ENCODE measurements at regions not wholly inside any gene's neighbourhood (a gene's known extent, or its start where the extent isn't known, plus 50 kb on each side); places are given as distances from the start of the nearest gene placed in this dataset.

DNA sequence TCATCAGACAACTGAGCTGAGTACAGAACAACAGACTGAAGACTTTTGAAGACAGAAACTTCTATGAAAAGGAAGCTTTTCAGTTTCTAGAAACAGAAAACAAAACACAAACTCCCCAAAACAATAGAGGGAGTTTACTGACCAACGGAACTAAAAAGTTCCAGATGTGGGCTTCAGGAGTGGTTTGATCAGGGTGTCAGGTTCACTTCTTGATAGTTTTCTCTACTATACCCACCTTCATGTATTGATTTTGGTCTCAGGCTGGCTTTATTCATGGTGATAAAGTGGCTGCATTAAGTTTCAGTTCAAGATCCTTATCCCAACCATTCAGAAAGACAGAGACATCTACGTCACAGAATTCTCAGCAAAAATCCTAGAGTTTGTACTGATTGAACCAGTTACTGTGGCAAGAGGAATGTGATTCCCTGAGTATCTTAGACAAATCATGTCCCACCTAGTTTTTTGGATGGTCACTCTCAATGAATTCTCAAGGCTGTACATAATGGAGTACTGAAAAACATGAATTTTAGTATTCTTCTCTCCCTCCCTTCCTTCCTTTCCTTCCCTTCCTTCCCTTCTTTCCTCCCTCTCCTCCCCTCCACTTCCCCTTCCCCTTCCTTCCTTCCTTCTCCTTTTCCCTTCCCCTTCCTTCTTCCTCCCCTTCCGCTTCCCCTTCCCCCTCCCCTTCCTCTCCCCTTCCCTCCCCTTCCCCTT is 680.5 kb downstream of the PTPRU start:
- DNase-seq (ENCODE audit: low read depth in 2 of 2), result no peak

DNA sequence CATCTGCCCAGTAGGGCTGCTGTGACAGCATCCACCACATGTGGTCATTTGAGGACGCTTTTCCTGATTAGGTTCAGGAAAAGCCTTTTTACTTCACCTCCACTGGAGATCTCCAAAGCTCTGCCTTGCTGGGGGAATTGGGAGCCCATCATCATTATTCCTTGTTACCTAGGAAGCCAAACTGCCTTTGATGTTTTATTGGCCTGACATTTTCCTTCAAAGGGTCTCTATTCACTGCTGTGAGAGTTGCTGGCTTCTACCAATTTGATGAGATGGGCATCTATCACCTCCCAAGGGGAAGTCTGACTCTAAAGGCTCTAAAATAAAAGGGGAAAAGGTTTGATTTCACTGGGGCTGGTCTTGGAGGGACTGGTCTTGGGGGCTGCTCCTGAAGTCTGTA is 678.6 kb downstream of the PTPRU start:
- DNase-seq (ENCODE audit: low read depth in 2 of 2), result no peak

DNA sequence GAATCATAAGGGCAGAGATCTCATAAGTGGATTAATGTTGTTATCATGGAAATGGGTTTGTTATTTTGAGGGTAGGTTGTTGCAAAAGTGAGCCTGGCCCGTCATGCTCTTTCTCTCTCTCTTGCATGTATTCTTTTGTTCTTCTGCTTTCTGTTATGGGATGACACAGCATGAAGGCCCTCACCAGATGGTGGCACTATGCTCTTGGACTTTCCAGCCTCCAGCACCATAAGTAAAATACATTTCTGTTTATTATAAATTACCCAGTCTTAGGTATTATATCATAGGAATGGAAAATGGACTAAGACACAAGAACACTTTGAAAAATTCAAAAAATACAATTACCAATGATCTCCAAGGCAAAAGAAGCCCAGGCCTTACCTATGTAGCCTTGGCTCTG is 676.1 kb downstream of the PTPRU start:
- peak; percentile 53 to 59 for DNase-seq (ENCODE audit: low read depth in 2 of 2)

DNA sequence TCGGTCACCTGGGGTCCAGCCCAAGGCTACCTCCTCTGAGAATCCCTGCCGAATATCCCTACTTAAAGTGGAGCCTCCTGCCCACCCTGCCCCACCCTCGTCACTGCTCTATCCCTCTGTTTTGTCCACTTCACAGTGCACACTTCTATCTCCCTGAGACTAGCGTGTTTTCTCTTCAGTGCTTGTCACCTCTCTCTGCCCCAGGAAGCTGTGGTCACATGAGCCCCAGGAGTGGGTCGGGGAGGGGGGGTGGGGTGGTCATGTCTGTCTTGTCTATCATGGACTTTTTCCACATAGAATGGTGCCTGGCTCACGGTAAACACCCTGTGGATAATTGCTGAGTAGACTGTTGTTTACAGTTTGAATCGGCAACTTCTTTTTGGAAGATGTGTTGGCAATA is 673.6 kb downstream of the PTPRU start:
- DNase-seq (ENCODE audit: low read depth in 2 of 2), result no peak

DNA sequence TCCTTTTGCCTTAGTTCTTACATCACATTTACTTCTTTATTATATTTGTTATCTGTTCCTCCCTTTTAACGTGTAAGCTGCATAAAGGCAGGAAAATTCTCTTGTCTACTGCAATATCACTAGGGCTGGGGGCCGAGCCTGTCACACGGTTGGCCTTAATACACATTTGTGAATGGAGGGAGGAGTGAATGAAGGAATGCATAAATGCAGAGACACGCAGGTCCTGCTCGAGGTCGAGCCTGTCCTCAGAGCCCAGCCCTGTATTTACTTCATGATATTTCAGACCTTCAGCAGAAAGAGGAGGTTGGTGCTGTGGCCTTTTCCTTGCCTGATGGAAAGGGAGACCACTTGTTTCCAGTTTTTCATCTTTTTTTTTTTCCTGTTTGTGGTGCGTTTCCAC is 671.3 kb downstream of the PTPRU start:
- no peak for DNase-seq (ENCODE audit: low read depth in 2 of 2)

DNA sequence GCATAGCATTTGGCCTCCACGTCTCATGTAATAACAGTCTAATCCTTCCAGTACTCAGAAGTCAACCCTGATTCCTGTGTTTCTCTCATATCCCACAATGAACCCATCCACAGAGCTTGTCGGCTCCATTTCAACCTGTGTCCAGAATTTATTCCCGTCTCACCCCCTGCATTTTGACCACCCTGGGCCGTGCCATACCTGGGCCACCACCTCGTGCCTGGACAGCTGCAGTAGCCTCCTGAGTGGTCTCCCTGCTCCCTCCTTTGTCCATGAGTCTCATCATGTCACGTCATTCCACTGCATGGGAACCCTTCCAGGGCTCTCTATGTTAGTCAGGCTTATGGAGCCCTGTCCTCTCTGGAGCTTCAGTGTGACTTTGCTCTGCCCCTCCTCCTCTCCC is 670.6 kb downstream of the PTPRU start:
- DNase-seq (ENCODE audit: low read depth in 2 of 2), result no peak

DNA sequence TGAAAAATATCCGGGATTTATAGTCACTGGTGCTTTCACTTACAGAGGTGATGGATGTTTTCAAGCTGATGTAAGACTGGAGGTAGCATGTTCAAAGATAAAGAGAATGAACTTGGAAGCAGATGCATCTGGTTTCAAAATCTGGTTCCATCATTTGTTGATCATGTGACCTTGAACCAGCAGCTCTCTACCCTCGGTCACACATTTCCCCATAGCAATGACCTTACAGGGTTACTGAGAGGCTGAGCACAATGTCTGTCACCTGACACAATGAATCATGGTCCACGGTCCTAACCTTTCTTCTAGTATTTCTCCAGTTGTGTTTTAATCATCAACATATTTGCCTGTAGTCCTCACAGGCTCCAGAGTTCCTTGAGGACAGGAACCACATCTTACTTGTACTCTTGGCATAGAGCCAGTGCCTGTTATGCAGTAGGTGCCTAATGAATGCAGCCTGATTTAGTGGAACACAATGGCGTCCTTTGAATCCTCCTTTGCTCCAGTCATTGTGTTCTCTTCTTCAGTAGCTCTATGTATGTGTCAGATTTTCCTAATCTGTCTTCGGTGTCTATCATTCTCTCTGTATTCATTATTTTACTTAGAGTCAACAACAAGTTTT is 667.3 kb downstream of the PTPRU start:
- no peak for DNase-seq (ENCODE audit: low read depth in 2 of 2)

DNA sequence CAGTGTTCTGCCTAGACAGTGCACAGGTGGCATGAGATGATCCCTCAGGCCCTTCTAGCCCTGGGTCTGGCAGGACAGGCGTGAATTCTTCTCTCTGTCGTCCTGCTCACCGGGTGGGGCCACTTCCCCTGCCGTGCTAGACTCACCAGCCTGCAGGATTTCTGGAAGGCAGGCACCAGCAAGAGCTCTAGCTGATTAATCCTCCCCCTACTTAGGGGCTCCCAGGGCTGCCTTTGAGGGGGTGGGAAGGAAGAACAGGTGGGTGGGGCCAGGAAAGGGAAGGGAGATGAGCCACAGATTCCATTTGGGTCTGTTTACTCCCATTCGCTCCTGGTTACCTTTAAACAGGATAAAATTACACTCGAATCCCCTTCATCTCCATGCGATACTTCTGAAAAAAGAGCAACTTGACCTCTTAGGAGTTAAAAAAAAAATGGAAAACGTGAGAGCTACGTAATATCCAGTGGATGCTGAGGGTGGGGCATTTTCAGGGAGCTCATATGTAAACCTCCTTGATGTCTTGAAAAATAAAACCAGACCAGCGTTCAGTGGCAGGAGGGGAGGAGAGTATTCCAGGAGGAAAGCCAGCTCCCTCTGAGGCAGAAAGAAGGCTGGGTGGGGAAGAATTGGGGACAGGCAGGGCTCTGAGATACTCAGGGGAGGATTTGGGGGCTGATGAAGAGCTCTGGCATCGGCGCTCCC is 665.5 kb downstream of the PTPRU start:
- DNase-seq (ENCODE audit: low read depth in 2 of 2), result peak in 1 of 2 donors; percentile 11

DNA sequence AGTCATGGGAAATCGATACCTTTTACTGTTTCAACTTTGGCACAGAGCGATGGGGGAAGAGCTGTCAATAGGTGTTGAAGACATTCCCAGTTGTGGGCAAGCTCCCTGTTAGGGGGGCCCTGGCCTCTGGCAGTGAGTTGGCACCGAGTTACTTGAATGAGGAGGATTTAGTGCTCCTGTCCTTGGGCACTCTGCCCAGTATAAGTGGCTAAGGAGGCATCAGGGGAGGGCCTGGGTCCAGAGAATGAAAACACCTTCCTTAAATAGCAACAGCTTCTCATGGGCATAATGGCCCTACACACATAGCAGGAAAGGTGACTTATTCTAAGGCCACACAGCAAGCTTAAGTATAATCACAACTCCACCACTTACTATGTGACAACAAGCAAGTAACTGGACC is 664.4 kb downstream of the PTPRU start:
- no peak for DNase-seq (ENCODE audit: low read depth in 2 of 2)

DNA sequence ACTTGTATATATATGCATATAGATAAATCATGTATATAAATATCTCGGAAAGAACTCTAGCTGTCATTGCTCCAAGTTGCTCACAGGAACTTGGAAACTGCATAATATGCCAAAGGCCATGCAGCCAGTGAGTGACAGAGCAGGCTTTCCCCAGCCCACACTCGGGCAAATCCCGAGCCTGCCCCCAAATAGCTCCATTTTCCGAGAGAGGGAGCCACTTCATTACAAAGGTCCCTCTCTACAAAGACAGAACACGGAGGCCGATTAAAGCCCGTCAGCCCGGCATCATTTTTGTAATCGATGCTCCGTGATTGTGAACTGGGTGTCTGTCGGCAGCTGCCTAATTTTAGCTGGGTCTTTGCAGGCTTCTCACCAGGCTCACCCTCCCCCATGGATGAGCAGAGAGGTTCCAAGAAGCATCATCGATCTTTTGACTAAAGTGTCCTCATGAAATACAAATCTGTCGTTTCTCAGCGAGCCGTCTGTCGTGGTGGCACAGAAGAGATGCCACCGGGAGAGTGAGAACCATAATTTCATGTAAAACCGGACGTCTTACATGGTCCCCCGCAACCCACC is 663.9 kb downstream of the PTPRU start:
- DNase-seq (ENCODE audit: low read depth in 2 of 2), result no peak

DNA sequence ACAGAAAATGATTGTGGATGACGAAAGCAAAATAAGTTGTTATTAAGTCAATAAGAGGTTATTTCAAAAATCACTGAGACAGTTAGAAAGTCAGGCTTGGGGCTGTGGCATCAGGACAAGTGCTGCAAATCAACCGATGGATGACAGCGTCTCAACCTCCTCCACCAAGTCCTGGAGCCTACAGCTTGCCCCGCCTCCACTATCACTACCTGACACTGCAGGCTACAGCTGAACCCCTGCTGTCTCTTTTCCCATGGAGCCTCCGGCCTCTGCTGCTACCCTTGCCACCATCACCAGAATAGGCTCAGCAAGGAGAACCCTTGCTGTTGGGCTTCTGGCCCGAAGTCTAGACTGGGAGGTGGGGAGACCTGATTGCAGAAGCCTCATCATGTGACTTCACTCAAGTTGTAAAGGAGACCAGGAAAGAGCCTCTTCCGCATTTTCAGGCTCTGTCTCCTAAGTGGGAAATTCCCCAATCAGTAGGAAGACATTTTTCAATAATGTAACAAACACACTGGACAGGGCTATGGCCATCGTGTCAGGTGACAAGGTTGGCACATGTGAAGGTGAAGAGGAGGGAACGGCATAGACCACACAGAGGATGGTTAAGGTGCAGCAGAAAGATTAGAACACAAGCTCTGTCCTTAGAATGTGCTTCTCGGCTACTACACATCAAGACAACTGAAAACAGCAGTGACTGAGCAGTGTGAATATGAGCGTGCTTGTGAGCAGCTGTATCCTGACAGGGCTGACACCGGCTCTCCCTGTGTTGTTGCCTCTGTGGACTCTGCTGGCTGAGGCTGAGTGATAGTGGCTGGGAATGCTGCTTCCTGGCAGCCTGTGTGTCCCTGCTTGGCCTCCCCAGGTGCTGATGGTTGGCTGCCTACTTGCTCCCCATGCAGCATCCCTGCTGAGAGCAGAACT is 660.7 kb downstream of the PTPRU start:
- peak in 1 of 2 donors; percentile 18 for DNase-seq (ENCODE audit: low read depth in 2 of 2)

DNA sequence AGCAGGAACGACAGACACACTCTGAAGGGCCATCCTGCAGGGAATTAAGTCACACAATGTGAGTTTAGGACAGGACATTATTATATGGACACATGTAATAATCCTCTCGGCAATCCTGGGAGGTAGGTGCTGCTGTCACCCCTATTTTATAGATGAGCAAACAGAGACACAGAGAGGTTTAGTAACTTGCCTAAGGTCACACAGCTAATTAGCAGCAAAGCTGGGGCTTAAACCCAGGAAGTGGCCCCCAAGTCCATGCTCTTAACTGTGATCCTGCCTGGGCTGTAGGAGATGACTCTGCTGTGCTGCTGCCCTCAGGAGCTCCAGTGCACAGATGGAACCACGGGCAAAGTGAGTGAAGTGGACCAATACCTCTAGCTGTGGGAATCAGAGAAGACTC is 660.0 kb downstream of the PTPRU start:
- DNase-seq (ENCODE audit: low read depth in 2 of 2), result no peak

DNA sequence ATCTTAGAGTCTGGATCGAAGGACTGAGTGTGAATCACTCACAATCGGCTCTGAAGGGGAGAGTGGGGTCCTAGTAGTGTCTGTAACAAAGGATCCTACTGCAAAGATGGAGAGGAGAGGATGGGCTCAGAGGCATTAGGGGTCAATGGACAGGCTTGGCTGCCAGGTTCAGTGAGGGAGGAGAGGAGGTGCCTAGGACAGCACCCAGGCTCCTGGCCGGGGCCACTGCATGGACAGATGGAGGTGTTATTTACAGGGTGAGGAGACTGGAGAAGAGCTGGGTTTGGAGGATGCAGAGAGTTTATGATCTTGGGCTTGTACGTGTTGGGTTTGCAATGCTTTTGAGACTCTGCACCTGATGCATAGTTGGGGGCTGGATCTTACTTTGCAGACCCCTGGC is 658.9 kb downstream of the PTPRU start:
- no peak for DNase-seq (ENCODE audit: low read depth in 2 of 2)

DNA sequence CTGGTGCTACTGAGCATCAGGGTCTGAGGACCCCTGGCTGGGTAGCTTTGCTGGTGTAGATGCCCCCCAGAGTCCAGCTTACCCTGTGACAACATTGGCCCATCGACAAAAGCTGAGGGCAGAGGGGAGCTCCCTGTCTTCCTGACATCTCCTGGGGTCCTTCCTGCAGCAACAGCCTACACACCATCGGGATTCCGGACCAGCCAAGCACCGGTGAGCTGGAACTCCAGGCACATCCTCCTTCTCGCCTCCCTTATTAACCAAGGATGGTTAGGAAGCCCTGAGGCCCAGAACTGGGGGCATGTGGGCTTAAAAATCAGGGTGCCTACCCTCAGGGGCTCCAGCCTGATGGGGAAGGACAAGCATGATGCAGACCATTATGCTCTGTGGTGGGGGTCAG is 658.0 kb downstream of the PTPRU start:
- DNase-seq (ENCODE audit: low read depth in 2 of 2), result no peak

DNA sequence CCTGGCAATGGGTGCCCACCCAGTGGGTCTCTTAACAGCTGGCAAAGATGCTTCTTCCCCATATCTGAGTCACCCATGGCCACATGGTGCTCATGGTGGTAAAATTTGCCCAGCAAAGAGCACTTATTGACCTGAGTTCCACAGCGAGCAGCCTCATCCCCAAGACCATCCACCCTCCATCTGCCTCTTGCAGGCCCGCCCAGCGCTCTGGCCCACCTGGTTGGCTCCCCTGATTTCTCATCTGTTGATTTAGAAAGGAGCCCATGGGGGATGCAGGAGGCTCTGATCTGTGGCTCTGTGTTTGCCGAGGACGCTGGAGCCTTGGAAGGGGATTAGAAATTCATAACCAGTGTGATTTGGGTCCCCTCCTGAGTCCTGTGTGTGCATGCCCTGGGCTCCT is 657.5 kb downstream of the PTPRU start:
- DNase-seq (ENCODE audit: low read depth in 2 of 2), result no peak

DNA sequence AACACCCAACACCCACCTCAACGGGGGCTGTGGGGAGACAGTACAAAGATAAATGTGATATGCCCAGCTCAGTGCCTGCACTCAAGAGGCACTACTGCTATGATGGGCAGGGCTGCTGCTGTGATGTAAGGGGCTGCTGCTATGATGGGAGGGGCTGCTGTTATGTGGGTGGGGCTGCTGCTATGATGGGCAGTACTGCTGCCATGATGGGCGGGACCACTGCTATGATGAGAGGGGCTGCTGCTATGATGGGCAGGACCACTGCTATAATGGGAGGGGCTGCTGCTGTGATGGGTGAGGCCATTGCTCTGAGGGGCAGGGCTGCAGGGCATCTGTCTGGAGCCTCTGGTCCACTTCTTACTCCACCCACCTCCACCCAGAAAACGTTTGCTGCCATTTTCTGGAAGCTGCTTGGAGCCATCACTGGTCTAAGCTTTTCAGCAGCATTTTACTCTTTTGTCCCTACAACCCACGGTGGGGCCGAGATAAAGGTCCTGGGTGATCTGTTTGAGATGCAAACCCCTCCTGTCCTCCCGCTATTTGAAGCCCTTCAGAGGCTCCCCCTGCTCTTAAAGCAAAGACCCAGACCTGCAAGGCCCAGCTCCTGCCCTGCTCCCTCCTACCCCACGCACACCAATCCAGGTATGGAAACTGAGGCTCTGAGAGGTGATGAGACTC is 656.9 kb downstream of the PTPRU start:
- no peak for DNase-seq (ENCODE audit: low read depth in 2 of 2)

DNA sequence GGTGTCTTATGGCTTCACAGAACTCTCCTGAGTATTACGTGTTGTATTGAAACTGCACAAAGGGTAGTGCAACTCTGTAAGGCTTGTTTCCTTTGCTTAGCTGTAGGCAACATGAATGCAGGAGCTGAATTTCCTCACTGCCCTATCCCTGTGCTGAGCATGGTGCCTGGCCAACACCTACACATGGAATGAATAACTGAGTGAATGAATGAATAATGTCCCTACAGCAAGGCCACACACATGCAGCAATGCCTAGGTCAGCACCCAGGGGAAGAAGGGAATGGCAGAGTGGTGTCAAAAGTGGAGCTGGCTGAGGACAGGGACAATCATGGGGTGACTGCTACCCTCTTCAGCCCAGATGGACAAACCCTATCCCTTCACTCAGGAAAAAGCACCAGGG is 655.9 kb downstream of the PTPRU start:
- no peak for DNase-seq (ENCODE audit: low read depth in 2 of 2)

DNA sequence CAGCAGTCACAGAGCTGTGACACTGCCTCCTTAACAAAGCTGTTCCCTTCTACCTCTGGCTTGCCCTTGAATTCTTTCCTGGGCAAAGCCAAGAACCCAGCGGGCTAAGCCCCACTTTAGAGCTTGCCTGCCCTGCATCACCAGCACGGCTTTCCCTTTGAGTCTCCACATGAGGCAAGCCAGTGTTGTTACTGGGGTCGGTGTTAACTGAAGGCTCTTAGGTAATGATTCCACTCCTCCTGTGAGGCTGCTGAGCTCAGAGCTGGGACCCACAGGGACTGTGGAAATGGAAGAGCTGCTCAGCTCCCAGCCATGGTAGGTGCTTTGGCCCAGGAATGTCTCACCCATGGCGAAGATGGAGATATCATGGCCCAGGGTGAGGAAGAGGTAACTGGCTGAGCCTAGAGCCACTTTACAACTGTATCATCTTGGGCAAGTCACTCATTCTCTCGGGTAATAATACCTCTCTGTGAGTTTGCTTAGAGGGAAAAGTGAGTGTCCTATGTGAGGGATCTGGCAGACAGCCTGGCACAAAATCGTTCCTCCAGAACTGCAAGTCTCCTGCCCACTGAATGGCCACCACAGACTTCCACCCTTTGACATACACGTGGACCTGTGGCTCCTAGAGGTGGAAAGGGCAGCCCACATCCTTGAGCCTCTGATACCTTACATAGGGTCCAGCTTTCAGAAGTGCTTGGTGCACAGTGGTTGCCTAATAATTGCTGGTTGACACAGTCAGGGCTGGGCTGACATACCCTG is 654.1 kb downstream of the PTPRU start:
- DNase-seq (ENCODE audit: low read depth in 2 of 2), result no peak

DNA sequence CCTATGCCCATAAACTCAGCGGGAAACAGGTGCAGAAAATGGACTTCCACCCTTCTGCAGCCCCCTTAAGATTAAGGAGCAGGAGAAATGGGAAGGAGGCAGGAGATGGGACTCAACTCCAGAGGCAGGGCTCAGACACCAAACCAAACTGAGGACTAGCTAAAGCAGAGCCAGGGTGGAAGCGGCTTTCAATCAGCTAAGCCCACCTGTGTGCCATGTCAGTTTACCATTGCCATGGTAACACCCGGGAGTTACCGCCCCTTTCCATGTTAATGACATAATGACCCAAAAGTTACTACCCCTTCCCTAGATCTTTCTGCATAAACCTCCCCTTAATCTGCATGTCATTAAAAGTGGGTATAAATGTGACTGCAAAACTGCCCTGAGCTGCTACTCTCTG is 653.5 kb downstream of the PTPRU start:
- no peak for DNase-seq (ENCODE audit: low read depth in 2 of 2)

DNA sequence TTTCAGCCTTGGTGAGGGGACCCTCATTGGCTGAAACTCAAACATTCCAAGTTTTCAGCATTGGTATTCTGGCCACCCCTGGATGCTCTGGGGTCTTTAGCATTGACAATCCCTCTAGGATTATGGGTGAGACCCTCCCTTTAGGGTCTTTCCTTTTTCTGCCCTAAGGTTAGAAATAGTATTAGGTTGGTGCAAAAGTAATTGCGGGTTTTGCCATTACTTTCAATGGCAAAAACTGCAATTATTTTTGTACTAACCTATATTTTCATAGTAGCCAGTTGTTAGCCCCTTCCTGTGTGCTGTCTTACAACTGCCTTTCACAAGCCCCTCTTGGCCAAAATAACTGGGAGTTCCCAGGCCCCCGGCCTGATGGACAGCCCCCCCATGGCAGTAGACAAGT is 648.4 kb downstream of the PTPRU start:
- DNase-seq (ENCODE audit: low read depth in 2 of 2), result no peak

Data from lung microvascular endothelial cell (primary cell).